Peyer's patch (tissue), 4 donors: ENCODE measurements at regions not wholly inside any gene's neighbourhood (a gene's known extent, or its start where the extent isn't known, plus 50 kb on each side); places are given as distances from the start of the nearest gene placed in this dataset.

Experiments
- CTCF ChIP-seq, 6 experiments: fragments of 450-650 bp in 4 of 6; fragments of 200-600 bp in 2 of 6; sonication (generic) in 1 of 6; IDR thresholded peaks; one replicate each; pipeline ENCODE4 v1.5.1; 2017 to 2019; ENCODE audit warnings: antibody characterized with exemption in 6 of 6, mild to moderate bottlenecking in 3 of 6, moderate library complexity in 1 of 6
- POLR2A ChIP-seq, 2 donors: fragments of 450-650 bp; IDR thresholded peaks; one replicate each; pipeline ENCODE4 v1.5.1; 2017; ENCODE audit warnings: antibody characterized with exemption in 2 of 2, mild to moderate bottlenecking in 2 of 2, moderate library complexity in 2 of 2

DNA sequence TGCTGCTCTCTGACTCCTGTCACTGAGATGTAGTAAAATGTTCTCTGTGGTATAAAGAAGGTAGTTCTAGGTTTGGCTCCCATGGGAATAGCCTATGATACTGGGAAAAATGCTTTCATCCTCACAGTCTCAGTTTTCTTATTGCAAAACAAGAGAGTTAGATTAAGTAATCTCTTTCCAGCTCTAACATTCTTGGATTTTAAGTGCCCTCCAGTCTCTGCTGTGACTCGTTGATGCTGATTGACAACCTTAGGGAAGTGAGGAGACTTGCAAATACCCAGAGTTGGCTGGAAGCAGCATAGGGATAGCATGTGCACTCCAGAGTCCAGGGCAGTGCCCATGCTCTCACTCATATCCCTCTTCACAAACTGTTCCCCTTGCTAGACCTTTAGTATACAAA, 534.9 kb downstream of the SLC4A3 start:
- no peak for TF ChIP-seq CTCF (IDR thresholded peaks at IDR 0.05)
- TF ChIP-seq POLR2A (IDR thresholded peaks at IDR 0.05): no peak
